Dermis microvascular lymphatic vessel endothelial cell (primary cell): ENCODE measurements at regions not wholly inside any gene's neighbourhood (a gene's known extent, or its start where the extent isn't known, plus 50 kb on each side); places are given as distances from the start of the nearest gene placed in this dataset.

Experiments used
- DNase-seq, 2 donors: peaks; one replicate each; pipeline versions ENCODE4 v3.0.0 to v3.0.0-alpha.2; 2010; ENCODE audit warnings: low read depth in 2 of 2

- no peak for DNase-seq
Measured at GRCh38 chrX:36927712-36928111, 80.5 kb upstream of the FAM47C start.

- DNase-seq: no peak
Measured at GRCh38 chrX:36930491-36930890, 77.7 kb upstream of the FAM47C start.

- no peak for DNase-seq
Measured at GRCh38 chrX:36947214-36947613, 61.0 kb upstream of the FAM47C start.

- DNase-seq: no peak
Measured at GRCh38 chrX:36950495-36951253, 57.5 kb upstream of the FAM47C start.

- peak in 1 of 2 donors; percentile 4 for DNase-seq
Measured at GRCh38 chrX:36957425-36958328, 50.5 kb upstream of the FAM47C start.
